ENCODE measurements at regions not wholly inside any gene's neighbourhood (a gene's known extent, or its start where the extent isn't known, plus 50 kb on each side); places are given as distances from the start of the nearest gene placed in this dataset.

DNA sequence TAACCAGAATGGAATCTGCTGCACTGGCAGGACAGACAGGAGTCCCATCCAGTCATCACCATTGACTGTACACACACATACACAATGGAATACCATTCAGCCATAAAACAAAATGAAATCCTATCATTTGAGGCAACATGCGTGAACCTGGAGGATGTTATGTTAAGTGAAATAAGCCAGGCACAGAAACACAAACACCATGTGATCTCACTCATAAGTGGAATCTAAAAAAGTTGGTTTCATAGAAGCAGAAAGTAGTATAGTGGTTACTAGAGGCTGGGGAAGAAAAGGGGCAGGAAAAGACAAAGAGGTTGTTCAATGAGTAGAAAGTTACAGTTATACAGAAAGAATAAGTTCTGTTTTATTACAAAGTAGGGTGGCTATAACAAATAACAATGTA is 884.0 kb upstream of the ACO1 start:
- no peaks in the 10 kb centered on the region for H3K36me3 ChIP-seq
- no peaks in the 10 kb centered on the region for H3K4me1 ChIP-seq
- ATAC-seq: no peak
- H3K27me3 ChIP-seq (ENCODE audit: low read depth): no peaks in the 10 kb centered on the region
- no peak overlapping the region for H3K4me3 ChIP-seq
- intact Hi-C loops (cut with DNase I): no loop called here
- no peak overlapping the region for H3K27ac ChIP-seq
- DNase-seq: no peak
- H3K9me3 ChIP-seq: no peaks in the 10 kb centered on the region
- TF ChIP-seq, protein P1, sequence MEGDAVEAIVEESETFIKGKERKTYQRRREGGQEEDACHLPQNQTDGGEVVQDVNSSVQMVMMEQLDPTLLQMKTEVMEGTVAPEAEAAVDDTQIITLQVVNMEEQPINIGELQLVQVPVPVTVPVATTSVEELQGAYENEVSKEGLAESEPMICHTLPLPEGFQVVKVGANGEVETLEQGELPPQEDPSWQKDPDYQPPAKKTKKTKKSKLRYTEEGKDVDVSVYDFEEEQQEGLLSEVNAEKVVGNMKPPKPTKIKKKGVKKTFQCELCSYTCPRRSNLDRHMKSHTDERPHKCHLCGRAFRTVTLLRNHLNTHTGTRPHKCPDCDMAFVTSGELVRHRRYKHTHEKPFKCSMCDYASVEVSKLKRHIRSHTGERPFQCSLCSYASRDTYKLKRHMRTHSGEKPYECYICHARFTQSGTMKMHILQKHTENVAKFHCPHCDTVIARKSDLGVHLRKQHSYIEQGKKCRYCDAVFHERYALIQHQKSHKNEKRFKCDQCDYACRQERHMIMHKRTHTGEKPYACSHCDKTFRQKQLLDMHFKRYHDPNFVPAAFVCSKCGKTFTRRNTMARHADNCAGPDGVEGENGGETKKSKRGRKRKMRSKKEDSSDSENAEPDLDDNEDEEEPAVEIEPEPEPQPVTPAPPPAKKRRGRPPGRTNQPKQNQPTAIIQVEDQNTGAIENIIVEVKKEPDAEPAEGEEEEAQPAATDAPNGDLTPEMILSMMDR (IDR thresholded peaks at IDR 0.05): no peak

DNA sequence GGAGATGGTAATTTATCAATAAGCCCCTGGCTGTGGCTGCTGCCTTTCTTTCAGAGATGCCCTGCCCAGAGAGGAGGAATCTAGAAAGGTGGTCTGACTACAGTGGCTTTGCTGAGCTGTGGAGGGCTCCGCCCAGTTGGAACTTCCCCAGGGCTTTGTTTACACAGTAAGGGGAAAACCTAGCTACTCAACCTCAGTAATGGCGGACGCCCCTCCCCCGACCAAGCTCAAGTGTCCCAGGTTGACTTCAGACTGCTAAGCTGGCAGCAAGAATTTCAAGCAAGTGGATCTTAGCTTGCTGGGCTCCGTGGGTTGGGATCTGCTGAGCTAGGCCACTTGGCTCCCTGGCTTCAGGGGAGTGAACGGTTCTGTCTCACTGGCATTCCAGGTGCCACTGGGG is 865.4 kb upstream of the ACO1 start:
- Histone ChIP-seq H3K36me3 (no peaks in the 10 kb centered on the region), H3K9me3 (no peaks in the 10 kb centered on the region), H3K4me3 (no peak overlapping the region), H3K27me3 (ENCODE audit: low read depth) (no peaks in the 10 kb centered on the region), H3K27ac (no peak overlapping the region), H3K4me1 (no peaks in the 10 kb centered on the region)
- DNase-seq (no peak), ATAC-seq (no peak)
- intact Hi-C loops (cut with DNase I): no loop called here
- TF ChIP-seq, protein P1 (IDR thresholded peaks at IDR 0.05): no peak

DNA sequence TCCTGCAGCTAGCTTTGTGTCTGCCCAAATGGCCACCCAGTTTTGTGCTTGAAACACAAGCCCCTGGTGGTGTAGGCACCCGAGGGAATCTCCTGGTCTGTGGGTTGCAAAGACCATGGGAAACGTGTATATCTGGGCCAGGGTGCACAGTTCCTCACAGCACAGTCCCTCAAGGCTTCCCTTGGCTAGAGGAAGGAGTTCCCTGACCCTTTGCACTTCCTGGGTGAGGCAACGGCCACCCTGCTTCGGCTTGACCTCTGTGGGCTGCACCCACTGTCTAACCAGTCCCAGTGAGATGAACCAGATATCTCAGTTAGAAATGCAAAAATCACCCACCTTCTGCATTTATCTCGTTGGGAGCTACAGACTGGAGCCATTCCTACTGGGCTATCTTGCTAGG is 865.0 kb upstream of the ACO1 start:
- intact Hi-C loops (cut with DNase I): no loop called here
- Histone ChIP-seq H3K4me3 (no peak overlapping the region), H3K4me1 (no peaks in the 10 kb centered on the region), H3K27me3 (ENCODE audit: low read depth) (no peaks in the 10 kb centered on the region), H3K27ac (no peak overlapping the region), H3K9me3 (no peaks in the 10 kb centered on the region), H3K36me3 (no peaks in the 10 kb centered on the region)
- TF ChIP-seq, protein P1 (IDR thresholded peaks at IDR 0.05): no peak
- DNase-seq: no peak
- no peak for ATAC-seq

DNA sequence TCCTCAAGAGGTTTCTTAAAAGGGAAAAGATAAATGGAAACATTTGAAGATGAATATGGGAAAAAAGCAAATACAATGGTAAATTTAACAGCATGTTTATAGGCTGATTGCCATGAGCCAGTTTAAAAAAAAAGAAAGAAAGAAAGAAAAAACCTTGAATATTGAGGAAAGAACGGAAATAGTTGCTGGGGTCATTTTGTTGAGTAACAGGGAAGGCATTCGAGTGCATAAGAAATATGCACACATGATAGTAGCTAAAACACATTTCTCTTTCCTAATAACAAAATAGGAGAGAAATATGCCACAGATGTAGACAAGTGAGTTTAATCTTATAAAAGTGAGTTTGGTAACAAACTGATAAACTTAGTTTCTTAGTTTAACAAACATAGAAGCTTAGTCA is 864.6 kb upstream of the ACO1 start:
- no peaks in the 10 kb centered on the region for H3K4me1 ChIP-seq
- intact Hi-C loops (cut with DNase I): no loop called here
- no peak for ATAC-seq
- TF ChIP-seq, protein P1 (IDR thresholded peaks at IDR 0.05): no peak
- no peaks in the 10 kb centered on the region for H3K27me3 ChIP-seq (ENCODE audit: low read depth)
- H3K36me3 ChIP-seq: no peaks in the 10 kb centered on the region
- no peak for DNase-seq
- no peak overlapping the region for H3K27ac ChIP-seq
- H3K9me3 ChIP-seq: no peaks in the 10 kb centered on the region
- no peak overlapping the region for H3K4me3 ChIP-seq

DNA sequence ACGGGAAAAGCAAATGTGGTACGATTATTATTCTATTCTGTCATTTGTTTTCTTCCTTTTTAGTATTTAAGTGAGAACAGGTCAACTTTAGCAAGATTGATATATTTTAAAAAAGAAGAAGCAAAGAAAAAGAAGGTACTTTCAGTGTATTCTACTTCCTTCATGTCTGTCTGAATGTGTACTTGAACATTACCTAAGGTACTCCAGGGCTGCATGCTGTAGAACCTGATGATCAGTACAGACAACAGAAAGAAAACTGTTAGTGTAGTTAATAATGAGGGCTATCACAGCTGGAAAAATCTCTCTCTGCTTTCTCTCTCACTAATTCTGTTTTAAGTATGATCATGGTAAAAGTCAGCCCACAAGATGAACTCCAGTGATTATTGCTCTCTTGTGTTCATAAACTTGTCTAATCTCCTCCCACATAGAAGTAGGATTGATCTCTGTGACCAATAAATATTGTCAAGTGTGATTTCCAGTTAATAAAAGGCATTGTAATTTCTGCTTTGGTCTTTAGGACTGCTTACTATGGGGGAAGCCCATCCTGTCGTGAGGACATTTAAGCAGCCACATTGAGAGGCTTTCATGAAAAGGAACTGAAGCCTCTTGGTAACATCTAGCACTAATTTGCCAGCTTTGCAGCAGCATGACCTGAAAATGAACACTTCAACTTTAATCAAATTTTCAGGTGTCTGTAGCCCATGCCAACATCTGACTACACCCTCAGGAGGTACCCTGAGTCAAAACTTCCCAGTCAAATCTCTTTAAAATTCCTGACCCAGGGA is 864.0 kb upstream of the ACO1 start:
- Histone ChIP-seq H3K27me3 (ENCODE audit: low read depth) (no peaks in the 10 kb centered on the region), H3K9me3 (no peaks in the 10 kb centered on the region), H3K4me3 (no peak overlapping the region), H3K27ac (no peak overlapping the region), H3K36me3 (no peaks in the 10 kb centered on the region), H3K4me1 (no peaks in the 10 kb centered on the region)
- TF ChIP-seq, protein P1 (IDR thresholded peaks at IDR 0.05): no peak
- ATAC-seq (no peak), DNase-seq (no peak)
- intact Hi-C loops (cut with DNase I): no loop called here
